PC-3 (cell line): ENCODE measurements at regions not wholly inside any gene's neighbourhood (a gene's known extent, or its start where the extent isn't known, plus 50 kb on each side); places are given as distances from the start of the nearest gene placed in this dataset.

Experiments used
- ATAC-seq: fragments of 200-7000 bp; cut with Tn5 transposase; 2 replicates; pipeline ENCODE4 v1.9.1; 2020; ENCODE audit warnings: mild to moderate bottlenecking, moderate library complexity
- BruUV-seq: library from RNA; stranded (reverse); fragments of 400-500 nt; replicated peaks from 2 replicates; lab custom pipeline; 2021; lab: Mats Ljungman, UMichigan
- CTCF ChIA-PET: fragments of 300-600 bp; sonication (Branson Sonifier 250); formaldehyde crosslinking; loops from one replicate; lab custom pipeline; 2022; ENCODE audit warnings: antibody characterized with exemption; lab: Charles Lee
- POLR2A ChIA-PET: fragments of 300-600 bp; sonication (Branson Sonifier 250); formaldehyde crosslinking; loops from one replicate; lab custom pipeline; 2022; ENCODE audit warnings: antibody characterized with exemption; ENCODE audit not compliant: unreplicated experiment; lab: Charles Lee
- DNase-seq: peaks from one replicate; pipeline ENCODE4 v3.0.0-alpha.2; 2015
- H2AFZ ChIP-seq: fragments of 300-600 bp; sonication (generic); 2 replicates; pipeline ENCODE4 v1.6.0; 2016; ENCODE audit warnings: antibody characterized with exemption, low read length
- H3F3A ChIP-seq: fragments of 300-600 bp; sonication (generic); one replicate; pipeline ENCODE4 v1.6.0; 2017; ENCODE audit warnings: antibody characterized with exemption, low read length, control low read depth, mild to moderate bottlenecking; ENCODE audit not compliant: unreplicated experiment
- H3K27ac ChIP-seq: fragments of 300-600 bp; sonication (generic); 2 replicates; pipeline ENCODE4 v1.5.1; 2016; ENCODE audit warnings: mild to moderate bottlenecking, low read length
- H3K27me3 ChIP-seq: fragments of 300-600 bp; sonication (generic); 2 replicates; pipeline ENCODE4 v1.6.1; 2016; ENCODE audit warnings: low read length, mixed read lengths
- H3K36me3 ChIP-seq: fragments of 300-600 bp; sonication (generic); 2 replicates; pipeline ENCODE4 v1.6.1; 2016; ENCODE audit warnings: low read depth, mixed run types, low read length, mixed read lengths
- H3K4me1 ChIP-seq: fragments of 300-600 bp; sonication (generic); 2 replicates; pipeline ENCODE4 v1.5.1; 2016; ENCODE audit warnings: low read length; ENCODE audit not compliant: insufficient read depth
- H3K4me2 ChIP-seq: fragments of 300-600 bp; sonication (generic); 2 replicates; pipeline ENCODE4 v1.6.0; 2016; ENCODE audit warnings: low read length
- H3K4me3 ChIP-seq: fragments of 300-600 bp; sonication (generic); 2 replicates; pipeline ENCODE4 v1.5.1; 2016; ENCODE audit warnings: mild to moderate bottlenecking, low read length, mixed read lengths
- H3K79me2 ChIP-seq: fragments of 300-600 bp; sonication (generic); 2 replicates; pipeline ENCODE4 v1.6.1; 2017; ENCODE audit warnings: low read length, mixed read lengths
- H3K9ac ChIP-seq: fragments of 300-600 bp; sonication (generic); 2 replicates; pipeline ENCODE4 v1.6.0; 2016; ENCODE audit warnings: mild to moderate bottlenecking, low read length
- H3K9me2 ChIP-seq: fragments of 300-600 bp; sonication (generic); replicated peaks from 2 replicates; pipeline ENCODE4 v1.6.1; 2016; ENCODE audit warnings: mixed run types, low read length, mixed read lengths
- H3K9me3 ChIP-seq: fragments of 300-600 bp; sonication (generic); 2 replicates; pipeline ENCODE4 v1.6.1; 2016; ENCODE audit warnings: low read length, mixed read lengths
- H4K20me1 ChIP-seq: fragments of 300-600 bp; sonication (generic); 2 replicates; pipeline ENCODE4 v1.6.1; 2016; ENCODE audit warnings: low read length, mixed read lengths
- EZH2 ChIP-seq: fragments of 300-600 bp; sonication (generic); IDR thresholded peaks from one replicate; pipeline ENCODE4 v1.6.1; 2017; ENCODE audit warnings: antibody characterized with exemption, mild to moderate bottlenecking, low read length; ENCODE audit not compliant: unreplicated experiment
- EZH2phosphoT487 ChIP-seq: fragments of 300-600 bp; sonication (generic); IDR thresholded peaks from 2 replicates; pipeline ENCODE4 v1.6.1; 2018; ENCODE audit warnings: mild to moderate bottlenecking, antibody characterized with exemption, low read length, borderline replicate concordance
- intact Hi-C: fragments of 100-400 bp; cut with micrococcal nuclease; formaldehyde crosslinking; loops from 2 replicates; pipeline ENCODE4 v1.9.0; 2023
- TF ChIP-seq, protein P1 (sequence below): fragments of 300-600 bp; sonication (generic); conservative IDR thresholded peaks from 2 replicates; pipeline ENCODE4 v1.5.1; 2017; ENCODE audit warnings: antibody characterized with exemption, low read depth, mild to moderate bottlenecking, low read length

- ATAC-seq, result no peak
Observed at GRCh38 chr22:22359465-22359864, 114.9 kb downstream of the VPREB1 start.

DNA sequence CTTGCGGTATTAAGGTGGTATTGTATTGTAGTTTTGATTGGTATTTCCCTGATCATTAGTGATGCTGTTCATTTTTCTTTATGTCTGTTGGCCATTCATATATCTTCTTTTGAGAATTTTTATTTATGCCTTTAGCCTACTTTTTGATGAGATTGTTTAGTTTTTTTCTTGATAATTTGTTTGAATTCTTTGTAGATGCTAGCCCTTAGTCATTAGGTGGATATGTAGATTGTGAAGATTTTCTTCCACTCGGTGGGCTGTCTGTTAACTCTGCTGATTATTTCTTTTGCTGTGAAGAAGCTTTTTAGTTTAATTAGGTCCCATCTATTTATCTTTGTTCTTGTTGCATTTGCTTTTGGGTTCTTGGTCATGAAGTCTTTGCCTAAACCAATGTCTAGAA, 115.4 kb downstream of the VPREB1 start:
- no peaks in the 10 kb centered on the region for H3K9me2 ChIP-seq
- peaks cover 10% of the 10 kb centered on the region; the same call in 1 of the 2 replicates for H3K27me3 ChIP-seq
- no peak overlapping the region for H3K4me3 ChIP-seq
- no peaks in the 10 kb centered on the region for H3K4me1 ChIP-seq
- intact Hi-C loops, result no loop called here
- no peaks in the 10 kb centered on the region for H3F3A ChIP-seq
- no peak for ATAC-seq
- H3K27ac ChIP-seq, result no peak overlapping the region
- no peaks in the 10 kb centered on the region for H3K79me2 ChIP-seq
- H3K4me2 ChIP-seq, result no peak overlapping the region
- no peak overlapping the region for H2AFZ ChIP-seq
- no peak overlapping the region for H3K9ac ChIP-seq
- H3K36me3 ChIP-seq, result no peaks in the 10 kb centered on the region
- POLR2A ChIA-PET, result no interaction called here
- DNase-seq, result no peak
- TF ChIP-seq EZH2phosphoT487 (no peak), EZH2 (no peak)
- TF ChIP-seq, protein P1, sequence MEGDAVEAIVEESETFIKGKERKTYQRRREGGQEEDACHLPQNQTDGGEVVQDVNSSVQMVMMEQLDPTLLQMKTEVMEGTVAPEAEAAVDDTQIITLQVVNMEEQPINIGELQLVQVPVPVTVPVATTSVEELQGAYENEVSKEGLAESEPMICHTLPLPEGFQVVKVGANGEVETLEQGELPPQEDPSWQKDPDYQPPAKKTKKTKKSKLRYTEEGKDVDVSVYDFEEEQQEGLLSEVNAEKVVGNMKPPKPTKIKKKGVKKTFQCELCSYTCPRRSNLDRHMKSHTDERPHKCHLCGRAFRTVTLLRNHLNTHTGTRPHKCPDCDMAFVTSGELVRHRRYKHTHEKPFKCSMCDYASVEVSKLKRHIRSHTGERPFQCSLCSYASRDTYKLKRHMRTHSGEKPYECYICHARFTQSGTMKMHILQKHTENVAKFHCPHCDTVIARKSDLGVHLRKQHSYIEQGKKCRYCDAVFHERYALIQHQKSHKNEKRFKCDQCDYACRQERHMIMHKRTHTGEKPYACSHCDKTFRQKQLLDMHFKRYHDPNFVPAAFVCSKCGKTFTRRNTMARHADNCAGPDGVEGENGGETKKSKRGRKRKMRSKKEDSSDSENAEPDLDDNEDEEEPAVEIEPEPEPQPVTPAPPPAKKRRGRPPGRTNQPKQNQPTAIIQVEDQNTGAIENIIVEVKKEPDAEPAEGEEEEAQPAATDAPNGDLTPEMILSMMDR, result no peak
- H3K9me3 ChIP-seq, result no peaks in the 10 kb centered on the region
- BruUV-seq, result no TSS peak
- CTCF ChIA-PET, result no interaction called here
- no peaks in the 10 kb centered on the region for H4K20me1 ChIP-seq

More at GRCh38 chr22:22359465-22359864, 114.9 kb downstream of the VPREB1 start:
- Histone ChIP-seq H3K79me2 (no peaks in the 10 kb centered on the region), H4K20me1 (no peaks in the 10 kb centered on the region), H3K9me2 (no peaks in the 10 kb centered on the region), H3K27ac (no peak overlapping the region), H2AFZ (no peak overlapping the region), H3K27me3 (peaks cover 10% of the 10 kb centered on the region; the same call in 1 of the 2 replicates), H3K9me3 (no peaks in the 10 kb centered on the region), H3K4me3 (no peak overlapping the region), H3K9ac (no peak overlapping the region), H3K4me1 (no peaks in the 10 kb centered on the region), H3F3A (no peaks in the 10 kb centered on the region), H3K4me2 (no peak overlapping the region), H3K36me3 (no peaks in the 10 kb centered on the region)
- ChIA-PET POLR2A (no interaction called here), CTCF (no interaction called here)
- intact Hi-C loops, result loop anchor here (5.0 kb wide), 1 partner anchor 53 kb away; no protein-coding TSS in a partner anchor
- TF ChIP-seq, protein P1, result no peak
- no peak for TF ChIP-seq EZH2
- TF ChIP-seq EZH2phosphoT487, result no peak
- BruUV-seq, result no TSS peak
- DNase-seq, result no peak

- H3K4me2 ChIP-seq, result no peak overlapping the region
- no peak for ATAC-seq
- no peaks in the 10 kb centered on the region for H3K4me1 ChIP-seq
- H3K9ac ChIP-seq, result no peak overlapping the region
- H3K9me3 ChIP-seq, result no peaks in the 10 kb centered on the region
- no peak overlapping the region for H3K27ac ChIP-seq
- no peaks in the 10 kb centered on the region for H3F3A ChIP-seq
- H3K27me3 ChIP-seq, result peaks cover 10% of the 10 kb centered on the region
- H2AFZ ChIP-seq, result no peak overlapping the region
- no peaks in the 10 kb centered on the region for H4K20me1 ChIP-seq
- no peak for DNase-seq
- BruUV-seq, result no TSS peak
- no peaks in the 10 kb centered on the region for H3K9me2 ChIP-seq
- ChIA-PET CTCF (no interaction called here), POLR2A (no interaction called here)
- no peaks in the 10 kb centered on the region for H3K79me2 ChIP-seq
- no peaks in the 10 kb centered on the region for H3K36me3 ChIP-seq
- no peak overlapping the region for H3K4me3 ChIP-seq
- intact Hi-C loops, result no loop called here
- TF ChIP-seq EZH2phosphoT487, result no peak
- TF ChIP-seq EZH2, result no peak
- TF ChIP-seq, protein P1, result no peak
Observed at GRCh38 chr22:22362311-22362710, 117.7 kb downstream of the VPREB1 start.
